ENCODE measurements at regions not wholly inside any gene's neighbourhood (a gene's known extent, or its start where the extent isn't known, plus 50 kb on each side); places are given as distances from the start of the nearest gene placed in this dataset.

- no peaks in the 10 kb centered on the region for H3F3A ChIP-seq (replicated peaks; ENCODE audit: insufficient read depth)
- ChIA-PET CTCF (interaction anchor here (0.8 kb wide), 1 partner anchor 132 kb away, joined by 3 read pairs; no protein-coding TSS in a partner anchor), POLR2A (no interaction called here)
- no peak overlapping the region for H3K27ac ChIP-seq (ENCODE audit: low read depth in 2 of 2, low read length in 1 of 2)
- H3K27me3 ChIP-seq (ENCODE audit: insufficient read depth), result peaks cover 5% of the 10 kb centered on the region; the same call in 1 of the 2 replicates
- H3K9me2 ChIP-seq, result no peaks in the 10 kb centered on the region
- H3K9ac ChIP-seq, result no peak overlapping the region
- no peaks in the 10 kb centered on the region for H3K4me1 ChIP-seq (ENCODE audit: control insufficient read depth in 1 of 2, insufficient read depth in 2 of 2, low read depth in 1 of 2, low read length in 1 of 2)
- no peaks in the 10 kb centered on the region for H3K36me3 ChIP-seq (replicated peaks in 1 of 2; ENCODE audit: control insufficient read depth in 1 of 2, insufficient read depth in 2 of 2, low read length in 1 of 2)
- no peaks in the 10 kb centered on the region for H3K79me2 ChIP-seq (ENCODE audit: insufficient read depth)
- DNase-seq, result no peak
- H2AFZ ChIP-seq (ENCODE audit: low read depth), result no peak overlapping the region
- no peak overlapping the region for H3K4me2 ChIP-seq
- 63% methylated on average over 1 of the region's 1 CpG for WGBS (ENCODE audit: low lambda C conversion rate)
- no peaks in the 10 kb centered on the region for H3K9me3 ChIP-seq
- no peak overlapping the region for H3K4me3 ChIP-seq (ENCODE audit: low read depth in 2 of 2, low read length in 1 of 2)
- TF ChIP-seq, protein P1, sequence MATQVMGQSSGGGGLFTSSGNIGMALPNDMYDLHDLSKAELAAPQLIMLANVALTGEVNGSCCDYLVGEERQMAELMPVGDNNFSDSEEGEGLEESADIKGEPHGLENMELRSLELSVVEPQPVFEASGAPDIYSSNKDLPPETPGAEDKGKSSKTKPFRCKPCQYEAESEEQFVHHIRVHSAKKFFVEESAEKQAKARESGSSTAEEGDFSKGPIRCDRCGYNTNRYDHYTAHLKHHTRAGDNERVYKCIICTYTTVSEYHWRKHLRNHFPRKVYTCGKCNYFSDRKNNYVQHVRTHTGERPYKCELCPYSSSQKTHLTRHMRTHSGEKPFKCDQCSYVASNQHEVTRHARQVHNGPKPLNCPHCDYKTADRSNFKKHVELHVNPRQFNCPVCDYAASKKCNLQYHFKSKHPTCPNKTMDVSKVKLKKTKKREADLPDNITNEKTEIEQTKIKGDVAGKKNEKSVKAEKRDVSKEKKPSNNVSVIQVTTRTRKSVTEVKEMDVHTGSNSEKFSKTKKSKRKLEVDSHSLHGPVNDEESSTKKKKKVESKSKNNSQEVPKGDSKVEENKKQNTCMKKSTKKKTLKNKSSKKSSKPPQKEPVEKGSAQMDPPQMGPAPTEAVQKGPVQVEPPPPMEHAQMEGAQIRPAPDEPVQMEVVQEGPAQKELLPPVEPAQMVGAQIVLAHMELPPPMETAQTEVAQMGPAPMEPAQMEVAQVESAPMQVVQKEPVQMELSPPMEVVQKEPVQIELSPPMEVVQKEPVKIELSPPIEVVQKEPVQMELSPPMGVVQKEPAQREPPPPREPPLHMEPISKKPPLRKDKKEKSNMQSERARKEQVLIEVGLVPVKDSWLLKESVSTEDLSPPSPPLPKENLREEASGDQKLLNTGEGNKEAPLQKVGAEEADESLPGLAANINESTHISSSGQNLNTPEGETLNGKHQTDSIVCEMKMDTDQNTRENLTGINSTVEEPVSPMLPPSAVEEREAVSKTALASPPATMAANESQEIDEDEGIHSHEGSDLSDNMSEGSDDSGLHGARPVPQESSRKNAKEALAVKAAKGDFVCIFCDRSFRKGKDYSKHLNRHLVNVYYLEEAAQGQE (IDR thresholded peaks at IDR 0.05; ENCODE audit: low read depth, low read length), result no peak
- TF ChIP-seq CTCF (IDR thresholded peaks at IDR 0.05) (peak; percentile 28), CHD2 (IDR thresholded peaks at IDR 0.05; ENCODE audit: low read length, partially characterized antibody) (no peak)
- H4K20me1 ChIP-seq (ENCODE audit: insufficient read depth), result no peaks in the 10 kb centered on the region
These were observed 272.7 kb upstream of the TRPC7 start for GRCh38 chr5:136638084-136638483.

- no peaks in the 10 kb centered on the region for H3K9me3 ChIP-seq
- H3K4me2 ChIP-seq, result no peak overlapping the region
- DNase-seq, result no peak
- WGBS (ENCODE audit: low lambda C conversion rate), result 56% methylated on average over 1 of the region's 1 CpG
- H3K27me3 ChIP-seq (ENCODE audit: insufficient read depth), result no peaks in the 10 kb centered on the region; the same call in 1 of the 2 replicates
- ChIA-PET POLR2A (no interaction called here), CTCF (interaction anchor here (0.6 kb wide), 1 partner anchor 1432 kb away, joined by 3 read pairs; no protein-coding TSS in a partner anchor)
- no peak overlapping the region for H3K27ac ChIP-seq (ENCODE audit: low read depth in 2 of 2, low read length in 1 of 2)
- H3K9ac ChIP-seq, result no peak overlapping the region
- no peaks in the 10 kb centered on the region for H3K79me2 ChIP-seq (ENCODE audit: insufficient read depth)
- no peak for TF ChIP-seq RAD21 (IDR thresholded peaks at IDR 0.05; ENCODE audit: low read length)
- TF ChIP-seq TEAD4 (IDR thresholded peaks at IDR 0.05; ENCODE audit: borderline replicate concordance, insufficient read depth), result no peak
- TF ChIP-seq FOSL2 (IDR thresholded peaks at IDR 0.05; ENCODE audit: borderline replicate concordance, low read depth), result no peak
- no peak for TF ChIP-seq TCF12 (IDR thresholded peaks at IDR 0.05)
- TF ChIP-seq CHD2 (IDR thresholded peaks at IDR 0.05; ENCODE audit: low read length, partially characterized antibody), result no peak
- TF ChIP-seq SIN3A (IDR thresholded peaks at IDR 0.05; ENCODE audit: borderline replicate concordance, low read depth, low read length), result no peak
- TF ChIP-seq, protein P2, sequence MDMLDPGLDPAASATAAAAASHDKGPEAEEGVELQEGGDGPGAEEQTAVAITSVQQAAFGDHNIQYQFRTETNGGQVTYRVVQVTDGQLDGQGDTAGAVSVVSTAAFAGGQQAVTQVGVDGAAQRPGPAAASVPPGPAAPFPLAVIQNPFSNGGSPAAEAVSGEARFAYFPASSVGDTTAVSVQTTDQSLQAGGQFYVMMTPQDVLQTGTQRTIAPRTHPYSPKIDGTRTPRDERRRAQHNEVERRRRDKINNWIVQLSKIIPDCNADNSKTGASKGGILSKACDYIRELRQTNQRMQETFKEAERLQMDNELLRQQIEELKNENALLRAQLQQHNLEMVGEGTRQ (IDR thresholded peaks at IDR 0.05; ENCODE audit: borderline replicate concordance, low read depth, low read length), result no peak
- no peak for TF ChIP-seq JUND (IDR thresholded peaks at IDR 0.05)
- TF ChIP-seq, protein P3, sequence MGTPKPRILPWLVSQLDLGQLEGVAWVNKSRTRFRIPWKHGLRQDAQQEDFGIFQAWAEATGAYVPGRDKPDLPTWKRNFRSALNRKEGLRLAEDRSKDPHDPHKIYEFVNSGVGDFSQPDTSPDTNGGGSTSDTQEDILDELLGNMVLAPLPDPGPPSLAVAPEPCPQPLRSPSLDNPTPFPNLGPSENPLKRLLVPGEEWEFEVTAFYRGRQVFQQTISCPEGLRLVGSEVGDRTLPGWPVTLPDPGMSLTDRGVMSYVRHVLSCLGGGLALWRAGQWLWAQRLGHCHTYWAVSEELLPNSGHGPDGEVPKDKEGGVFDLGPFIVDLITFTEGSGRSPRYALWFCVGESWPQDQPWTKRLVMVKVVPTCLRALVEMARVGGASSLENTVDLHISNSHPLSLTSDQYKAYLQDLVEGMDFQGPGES (IDR thresholded peaks at IDR 0.05; ENCODE audit: low read depth, low read length), result no peak
- no peak overlapping the region for H3K4me3 ChIP-seq (ENCODE audit: low read depth in 2 of 2, low read length in 1 of 2)
- H4K20me1 ChIP-seq (ENCODE audit: insufficient read depth), result no peaks in the 10 kb centered on the region
- no peak overlapping the region for H2AFZ ChIP-seq (ENCODE audit: low read depth)
- H3K9me2 ChIP-seq, result no peaks in the 10 kb centered on the region
- no peaks in the 10 kb centered on the region for H3F3A ChIP-seq (replicated peaks; ENCODE audit: insufficient read depth)
- no peaks in the 10 kb centered on the region for H3K36me3 ChIP-seq (replicated peaks in 1 of 2; ENCODE audit: control insufficient read depth in 1 of 2, insufficient read depth in 2 of 2, low read length in 1 of 2)
- H3K4me1 ChIP-seq (ENCODE audit: control insufficient read depth in 1 of 2, insufficient read depth in 2 of 2, low read depth in 1 of 2, low read length in 1 of 2), result peaks cover 0 to 2% of the 10 kb centered on the region in 2 experiments; a peak in 1 of 4 replicates
These were observed 270.7 kb upstream of the TRPC7 start for GRCh38 chr5:136636001-136636400.

Measured in SK-N-SH (cell line).